GM23338 (cell line): ENCODE measurements at regions not wholly inside any gene's neighbourhood (a gene's known extent, or its start where the extent isn't known, plus 50 kb on each side); places are given as distances from the start of the nearest gene placed in this dataset.

ENCODE experiments used
- ATAC-seq: fragments of 200-7000 bp; cut with Tn5 transposase; 3 replicates; pipeline ENCODE4 v1.9.1; 2020
- DNase-seq: peaks from one replicate; pipeline ENCODE4 v3.0.0-alpha.2; 2015; ENCODE audit warnings: low spot score
- H2AFZ ChIP-seq: fragments of 200-600 bp; sonication (generic); 2 replicates; pipeline ENCODE4 v1.8.0; 2016; ENCODE audit warnings: antibody characterized with exemption, mild to moderate bottlenecking, moderate library complexity
- H3F3A ChIP-seq: fragments of 200-600 bp; sonication (generic); replicated peaks from 2 replicates; pipeline ENCODE4 v1.8.0; 2017; ENCODE audit warnings: antibody characterized with exemption, mixed run types, low read depth
- H3K27ac ChIP-seq: fragments of 200-600 bp; sonication (generic); 2 replicates; pipeline ENCODE4 v1.6.1; 2016; ENCODE audit warnings: low read depth
- H3K27me3 ChIP-seq: fragments of 200-600 bp; sonication (generic); 2 replicates; pipeline ENCODE4 v1.8.0; 2016; ENCODE audit warnings: mild to moderate bottlenecking, mixed run types, moderate library complexity; ENCODE audit not compliant: insufficient read depth
- H3K36me3 ChIP-seq: fragments of 200-600 bp; sonication (generic); 2 replicates; pipeline ENCODE4 v1.8.0; 2016; ENCODE audit warnings: mild to moderate bottlenecking; ENCODE audit not compliant: insufficient read depth
- H3K4me1 ChIP-seq: fragments of 200-600 bp; sonication (generic); 2 replicates; pipeline ENCODE4 v1.8.0; 2016; ENCODE audit warnings: mild to moderate bottlenecking, moderate library complexity; ENCODE audit not compliant: insufficient read depth
- H3K4me2 ChIP-seq: fragments of 200-600 bp; sonication (generic); 2 replicates; pipeline ENCODE4 v1.7.1; 2017; ENCODE audit warnings: mixed run types
- H3K4me3 ChIP-seq: fragments of 200-600 bp; sonication (generic); 2 replicates; pipeline ENCODE4 v1.6.1; 2016; ENCODE audit warnings: mixed run types
- H3K79me2 ChIP-seq: fragments of 200-600 bp; sonication (generic); replicated peaks from 2 replicates; pipeline ENCODE4 v1.8.0; 2017; ENCODE audit warnings: mild to moderate bottlenecking; ENCODE audit not compliant: insufficient read depth
- H3K9me2 ChIP-seq: fragments of 200-600 bp; sonication (generic); 2 replicates; pipeline ENCODE4 v1.8.0; 2017; ENCODE audit not compliant: insufficient read depth
- H4K20me1 ChIP-seq: fragments of 200-600 bp; sonication (generic); replicated peaks from 2 replicates; pipeline ENCODE4 v1.8.0; 2017; ENCODE audit warnings: mild to moderate bottlenecking; ENCODE audit not compliant: insufficient read depth
- H3K27ac Mint-ChIP-seq: 2 replicates; pipeline ENCODE4 v1.8.0; 2020; ENCODE audit warnings: inconsistent platforms, mild to moderate bottlenecking, moderate library complexity, mixed read lengths
- H3K27me3 Mint-ChIP-seq: 3 replicates; pipeline ENCODE4 v1.8.0; 2022; ENCODE audit warnings: low read depth, mild to moderate bottlenecking, moderate library complexity, mixed read lengths, inconsistent platforms; ENCODE audit not compliant: insufficient read depth, poor library complexity
- H3K36me3 Mint-ChIP-seq: 3 replicates; pipeline ENCODE4 v1.8.0; 2021; ENCODE audit warnings: low read depth, mild to moderate bottlenecking, inconsistent platforms, moderate library complexity, mixed read lengths
- H3K4me1 Mint-ChIP-seq: 3 replicates; pipeline ENCODE4 v1.8.0; 2020; ENCODE audit warnings: mild to moderate bottlenecking, inconsistent platforms, mixed read lengths
- H3K4me3 Mint-ChIP-seq: 3 replicates; pipeline ENCODE4 v1.8.0; 2021; ENCODE audit warnings: moderate library complexity, mild to moderate bottlenecking, inconsistent platforms, mixed read lengths
- H3K9me3 Mint-ChIP-seq: 3 replicates; pipeline ENCODE4 v1.8.0; 2020; ENCODE audit warnings: moderate library complexity, mild to moderate bottlenecking, inconsistent platforms, mixed read lengths
- CREB1 ChIP-seq: fragments of 250-450 bp; sonication (Bioruptor Pico); IDR thresholded peaks from 2 replicates; pipeline ENCODE4 v1.5.0; 2020; ENCODE audit warnings: low read depth, mild to moderate bottlenecking, moderate library complexity
- EZH2 ChIP-seq: fragments of 200-600 bp; sonication (generic); IDR thresholded peaks from one replicate; pipeline ENCODE4 v1.8.0; 2017; ENCODE audit warnings: antibody characterized with exemption, mild to moderate bottlenecking, low read depth; ENCODE audit not compliant: unreplicated experiment
- EZH2phosphoT487 ChIP-seq: fragments of 200-600 bp; sonication (generic); IDR thresholded peaks from one replicate; pipeline ENCODE4 v1.8.1; 2018; ENCODE audit warnings: antibody characterized with exemption; ENCODE audit not compliant: unreplicated experiment
- JUNB ChIP-seq: IDR thresholded peaks from one replicate; pipeline ENCODE4 v1.6.1; 2016; ENCODE audit warnings: antibody characterized with exemption; ENCODE audit not compliant: unreplicated experiment
- NANOG ChIP-seq: IDR thresholded peaks from 2 replicates; pipeline ENCODE4 v1.6.1; 2016; ENCODE audit warnings: antibody characterized with exemption, borderline replicate concordance
- POLR2AphosphoS5 ChIP-seq: IDR thresholded peaks from 2 replicates; pipeline ENCODE4 v1.6.1; 2016; ENCODE audit warnings: antibody characterized with exemption, low read depth
- STAT1 ChIP-seq: IDR thresholded peaks from one replicate; pipeline ENCODE4 v1.6.1; 2016; ENCODE audit warnings: antibody characterized with exemption; ENCODE audit not compliant: unreplicated experiment
- ZNF114 ChIP-seq: fragments of 250-450 bp; sonication (Bioruptor Pico); IDR thresholded peaks from 2 replicates; pipeline ENCODE4 v1.5.0; 2020; ENCODE audit warnings: mild to moderate bottlenecking, moderate library complexity
- ZNF331 ChIP-seq: fragments of 250-450 bp; sonication (Bioruptor Pico); IDR thresholded peaks from 2 replicates; pipeline ENCODE4 v1.5.0; 2020; ENCODE audit warnings: low read depth, mild to moderate bottlenecking, moderate library complexity
- TF ChIP-seq, protein P1 (sequence below): IDR thresholded peaks from one replicate; pipeline ENCODE4 v1.6.1; 2018; ENCODE audit warnings: antibody characterized with exemption; ENCODE audit not compliant: unreplicated experiment
- TF ChIP-seq, protein P2 (sequence below), 2 experiments: fragments of 200-600 bp in 1 of 2; sonication (generic) in 1 of 2; conservative IDR thresholded peaks; 2 replicates each; pipeline versions ENCODE4 v1.5.1 to v1.6.1; 2016 to 2017; ENCODE audit warnings: antibody characterized with exemption in 2 of 2, low read depth in 2 of 2, mild to moderate bottlenecking in 2 of 2, moderate library complexity in 1 of 2
- TF ChIP-seq, protein P3 (sequence below): IDR thresholded peaks from 2 replicates; pipeline ENCODE4 v1.6.1; 2016; ENCODE audit warnings: antibody characterized with exemption
- TF ChIP-seq, protein P4 (sequence below): fragments of 250-450 bp; sonication (Bioruptor Pico); IDR thresholded peaks from 2 replicates; pipeline ENCODE4 v1.5.0; 2020; ENCODE audit warnings: mild to moderate bottlenecking, moderate library complexity

DNA sequence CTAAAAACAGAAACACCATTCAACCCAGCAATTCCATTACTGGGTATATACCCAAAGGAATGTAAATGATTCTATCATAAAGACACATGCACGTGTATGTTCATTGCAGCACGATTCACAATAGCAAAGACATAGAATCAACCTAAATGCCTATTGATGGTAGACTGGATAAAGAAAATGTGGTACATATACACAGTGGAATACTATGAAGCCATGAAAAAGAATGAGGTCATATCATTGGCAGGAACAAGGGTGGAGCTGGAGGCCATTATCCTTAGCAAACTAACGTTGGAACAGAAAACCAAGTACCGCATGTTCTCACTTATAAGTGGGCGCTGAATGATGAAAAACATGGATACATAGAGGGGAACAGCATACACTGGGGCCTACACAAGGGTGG is 77.2 kb upstream of the MYOCD start:
- no peaks in the 10 kb centered on the region for H3K9me2 ChIP-seq
- Mint-ChIP-seq H3K27me3 (peaks cover 3% of the 10 kb centered on the region), H3K36me3 (no peaks in the 10 kb centered on the region), H3K27ac (no peak overlapping the region), H3K9me3 (no peaks in the 10 kb centered on the region; the same call in 2 of the 3 replicates), H3K4me1 (peaks cover 2% of the 10 kb centered on the region; the same call in 1 of the 3 replicates), H3K4me3 (no peak overlapping the region)
- no peak overlapping the region for H3K27ac ChIP-seq
- H3K27me3 ChIP-seq, result no peaks in the 10 kb centered on the region
- ATAC-seq (no peak), DNase-seq (no peak)
- H2AFZ ChIP-seq, result no peak overlapping the region
- H3K79me2 ChIP-seq, result no peaks in the 10 kb centered on the region
- no peak overlapping the region for H3K4me2 ChIP-seq
- H3F3A ChIP-seq, result no peaks in the 10 kb centered on the region
- TF ChIP-seq, protein P1, sequence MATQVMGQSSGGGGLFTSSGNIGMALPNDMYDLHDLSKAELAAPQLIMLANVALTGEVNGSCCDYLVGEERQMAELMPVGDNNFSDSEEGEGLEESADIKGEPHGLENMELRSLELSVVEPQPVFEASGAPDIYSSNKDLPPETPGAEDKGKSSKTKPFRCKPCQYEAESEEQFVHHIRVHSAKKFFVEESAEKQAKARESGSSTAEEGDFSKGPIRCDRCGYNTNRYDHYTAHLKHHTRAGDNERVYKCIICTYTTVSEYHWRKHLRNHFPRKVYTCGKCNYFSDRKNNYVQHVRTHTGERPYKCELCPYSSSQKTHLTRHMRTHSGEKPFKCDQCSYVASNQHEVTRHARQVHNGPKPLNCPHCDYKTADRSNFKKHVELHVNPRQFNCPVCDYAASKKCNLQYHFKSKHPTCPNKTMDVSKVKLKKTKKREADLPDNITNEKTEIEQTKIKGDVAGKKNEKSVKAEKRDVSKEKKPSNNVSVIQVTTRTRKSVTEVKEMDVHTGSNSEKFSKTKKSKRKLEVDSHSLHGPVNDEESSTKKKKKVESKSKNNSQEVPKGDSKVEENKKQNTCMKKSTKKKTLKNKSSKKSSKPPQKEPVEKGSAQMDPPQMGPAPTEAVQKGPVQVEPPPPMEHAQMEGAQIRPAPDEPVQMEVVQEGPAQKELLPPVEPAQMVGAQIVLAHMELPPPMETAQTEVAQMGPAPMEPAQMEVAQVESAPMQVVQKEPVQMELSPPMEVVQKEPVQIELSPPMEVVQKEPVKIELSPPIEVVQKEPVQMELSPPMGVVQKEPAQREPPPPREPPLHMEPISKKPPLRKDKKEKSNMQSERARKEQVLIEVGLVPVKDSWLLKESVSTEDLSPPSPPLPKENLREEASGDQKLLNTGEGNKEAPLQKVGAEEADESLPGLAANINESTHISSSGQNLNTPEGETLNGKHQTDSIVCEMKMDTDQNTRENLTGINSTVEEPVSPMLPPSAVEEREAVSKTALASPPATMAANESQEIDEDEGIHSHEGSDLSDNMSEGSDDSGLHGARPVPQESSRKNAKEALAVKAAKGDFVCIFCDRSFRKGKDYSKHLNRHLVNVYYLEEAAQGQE, result no peak
- TF ChIP-seq ZNF331 (no peak), CREB1 (CRISPR knock-in tag) (no peak), STAT1 (no peak), JUNB (no peak), EZH2phosphoT487 (no peak), EZH2 (no peak), ZNF114 (no peak), NANOG (no peak), POLR2AphosphoS5 (no peak)
- TF ChIP-seq, protein P2, sequence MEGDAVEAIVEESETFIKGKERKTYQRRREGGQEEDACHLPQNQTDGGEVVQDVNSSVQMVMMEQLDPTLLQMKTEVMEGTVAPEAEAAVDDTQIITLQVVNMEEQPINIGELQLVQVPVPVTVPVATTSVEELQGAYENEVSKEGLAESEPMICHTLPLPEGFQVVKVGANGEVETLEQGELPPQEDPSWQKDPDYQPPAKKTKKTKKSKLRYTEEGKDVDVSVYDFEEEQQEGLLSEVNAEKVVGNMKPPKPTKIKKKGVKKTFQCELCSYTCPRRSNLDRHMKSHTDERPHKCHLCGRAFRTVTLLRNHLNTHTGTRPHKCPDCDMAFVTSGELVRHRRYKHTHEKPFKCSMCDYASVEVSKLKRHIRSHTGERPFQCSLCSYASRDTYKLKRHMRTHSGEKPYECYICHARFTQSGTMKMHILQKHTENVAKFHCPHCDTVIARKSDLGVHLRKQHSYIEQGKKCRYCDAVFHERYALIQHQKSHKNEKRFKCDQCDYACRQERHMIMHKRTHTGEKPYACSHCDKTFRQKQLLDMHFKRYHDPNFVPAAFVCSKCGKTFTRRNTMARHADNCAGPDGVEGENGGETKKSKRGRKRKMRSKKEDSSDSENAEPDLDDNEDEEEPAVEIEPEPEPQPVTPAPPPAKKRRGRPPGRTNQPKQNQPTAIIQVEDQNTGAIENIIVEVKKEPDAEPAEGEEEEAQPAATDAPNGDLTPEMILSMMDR (conservative IDR thresholded peaks at IDR 0.05; ENCODE audit: low read depth in 2 of 2), result no peak
- TF ChIP-seq, protein P3, sequence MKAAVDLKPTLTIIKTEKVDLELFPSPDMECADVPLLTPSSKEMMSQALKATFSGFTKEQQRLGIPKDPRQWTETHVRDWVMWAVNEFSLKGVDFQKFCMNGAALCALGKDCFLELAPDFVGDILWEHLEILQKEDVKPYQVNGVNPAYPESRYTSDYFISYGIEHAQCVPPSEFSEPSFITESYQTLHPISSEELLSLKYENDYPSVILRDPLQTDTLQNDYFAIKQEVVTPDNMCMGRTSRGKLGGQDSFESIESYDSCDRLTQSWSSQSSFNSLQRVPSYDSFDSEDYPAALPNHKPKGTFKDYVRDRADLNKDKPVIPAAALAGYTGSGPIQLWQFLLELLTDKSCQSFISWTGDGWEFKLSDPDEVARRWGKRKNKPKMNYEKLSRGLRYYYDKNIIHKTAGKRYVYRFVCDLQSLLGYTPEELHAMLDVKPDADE, result no peak
- TF ChIP-seq, protein P4, sequence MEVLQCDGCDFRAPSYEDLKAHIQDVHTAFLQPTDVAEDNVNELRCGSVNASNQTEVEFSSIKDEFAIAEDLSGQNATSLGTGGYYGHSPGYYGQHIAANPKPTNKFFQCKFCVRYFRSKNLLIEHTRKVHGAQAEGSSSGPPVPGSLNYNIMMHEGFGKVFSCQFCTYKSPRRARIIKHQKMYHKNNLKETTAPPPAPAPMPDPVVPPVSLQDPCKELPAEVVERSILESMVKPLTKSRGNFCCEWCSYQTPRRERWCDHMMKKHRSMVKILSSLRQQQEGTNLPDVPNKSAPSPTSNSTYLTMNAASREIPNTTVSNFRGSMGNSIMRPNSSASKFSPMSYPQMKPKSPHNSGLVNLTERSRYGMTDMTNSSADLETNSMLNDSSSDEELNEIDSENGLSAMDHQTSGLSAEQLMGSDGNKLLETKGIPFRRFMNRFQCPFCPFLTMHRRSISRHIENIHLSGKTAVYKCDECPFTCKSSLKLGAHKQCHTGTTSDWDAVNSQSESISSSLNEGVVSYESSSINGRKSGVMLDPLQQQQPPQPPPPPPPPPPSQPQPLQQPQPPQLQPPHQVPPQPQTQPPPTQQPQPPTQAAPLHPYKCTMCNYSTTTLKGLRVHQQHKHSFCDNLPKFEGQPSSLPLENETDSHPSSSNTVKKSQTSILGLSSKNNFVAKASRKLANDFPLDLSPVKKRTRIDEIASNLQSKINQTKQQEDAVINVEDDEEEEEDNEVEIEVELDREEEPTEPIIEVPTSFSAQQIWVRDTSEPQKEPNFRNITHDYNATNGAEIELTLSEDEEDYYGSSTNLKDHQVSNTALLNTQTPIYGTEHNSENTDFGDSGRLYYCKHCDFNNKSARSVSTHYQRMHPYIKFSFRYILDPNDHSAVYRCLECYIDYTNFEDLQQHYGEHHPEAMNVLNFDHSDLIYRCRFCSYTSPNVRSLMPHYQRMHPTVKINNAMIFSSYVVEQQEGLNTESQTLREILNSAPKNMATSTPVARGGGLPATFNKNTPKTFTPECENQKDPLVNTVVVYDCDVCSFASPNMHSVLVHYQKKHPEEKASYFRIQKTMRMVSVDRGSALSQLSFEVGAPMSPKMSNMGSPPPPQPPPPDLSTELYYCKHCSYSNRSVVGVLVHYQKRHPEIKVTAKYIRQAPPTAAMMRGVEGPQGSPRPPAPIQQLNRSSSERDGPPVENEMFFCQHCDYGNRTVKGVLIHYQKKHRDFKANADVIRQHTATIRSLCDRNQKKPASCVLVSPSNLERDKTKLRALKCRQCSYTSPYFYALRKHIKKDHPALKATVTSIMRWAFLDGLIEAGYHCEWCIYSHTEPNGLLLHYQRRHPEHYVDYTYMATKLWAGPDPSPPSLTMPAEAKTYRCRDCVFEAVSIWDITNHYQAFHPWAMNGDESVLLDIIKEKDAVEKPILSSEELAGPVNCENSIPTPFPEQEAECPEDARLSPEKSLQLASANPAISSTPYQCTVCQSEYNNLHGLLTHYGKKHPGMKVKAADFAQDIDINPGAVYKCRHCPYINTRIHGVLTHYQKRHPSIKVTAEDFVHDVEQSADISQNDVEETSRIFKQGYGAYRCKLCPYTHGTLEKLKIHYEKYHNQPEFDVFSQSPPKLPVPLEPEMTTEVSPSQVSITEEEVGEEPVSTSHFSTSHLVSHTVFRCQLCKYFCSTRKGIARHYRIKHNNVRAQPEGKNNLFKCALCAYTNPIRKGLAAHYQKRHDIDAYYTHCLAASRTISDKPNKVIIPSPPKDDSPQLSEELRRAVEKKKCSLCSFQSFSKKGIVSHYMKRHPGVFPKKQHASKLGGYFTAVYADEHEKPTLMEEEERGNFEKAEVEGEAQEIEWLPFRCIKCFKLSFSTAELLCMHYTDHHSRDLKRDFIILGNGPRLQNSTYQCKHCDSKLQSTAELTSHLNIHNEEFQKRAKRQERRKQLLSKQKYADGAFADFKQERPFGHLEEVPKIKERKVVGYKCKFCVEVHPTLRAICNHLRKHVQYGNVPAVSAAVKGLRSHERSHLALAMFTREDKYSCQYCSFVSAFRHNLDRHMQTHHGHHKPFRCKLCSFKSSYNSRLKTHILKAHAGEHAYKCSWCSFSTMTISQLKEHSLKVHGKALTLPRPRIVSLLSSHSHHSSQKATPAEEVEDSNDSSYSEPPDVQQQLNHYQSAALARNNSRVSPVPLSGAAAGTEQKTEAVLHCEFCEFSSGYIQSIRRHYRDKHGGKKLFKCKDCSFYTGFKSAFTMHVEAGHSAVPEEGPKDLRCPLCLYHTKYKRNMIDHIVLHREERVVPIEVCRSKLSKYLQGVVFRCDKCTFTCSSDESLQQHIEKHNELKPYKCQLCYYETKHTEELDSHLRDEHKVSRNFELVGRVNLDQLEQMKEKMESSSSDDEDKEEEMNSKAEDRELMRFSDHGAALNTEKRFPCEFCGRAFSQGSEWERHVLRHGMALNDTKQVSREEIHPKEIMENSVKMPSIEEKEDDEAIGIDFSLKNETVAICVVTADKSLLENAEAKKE (CRISPR knock-in tag), result no peak
- no peaks in the 10 kb centered on the region for H4K20me1 ChIP-seq
- no peak overlapping the region for H3K4me3 ChIP-seq
- H3K36me3 ChIP-seq, result no peaks in the 10 kb centered on the region
- H3K4me1 ChIP-seq, result no peaks in the 10 kb centered on the region
